ENCODE measurements at regions not wholly inside any gene's neighbourhood (a gene's known extent, or its start where the extent isn't known, plus 50 kb on each side); places are given as distances from the start of the nearest gene placed in this dataset.

DNA sequence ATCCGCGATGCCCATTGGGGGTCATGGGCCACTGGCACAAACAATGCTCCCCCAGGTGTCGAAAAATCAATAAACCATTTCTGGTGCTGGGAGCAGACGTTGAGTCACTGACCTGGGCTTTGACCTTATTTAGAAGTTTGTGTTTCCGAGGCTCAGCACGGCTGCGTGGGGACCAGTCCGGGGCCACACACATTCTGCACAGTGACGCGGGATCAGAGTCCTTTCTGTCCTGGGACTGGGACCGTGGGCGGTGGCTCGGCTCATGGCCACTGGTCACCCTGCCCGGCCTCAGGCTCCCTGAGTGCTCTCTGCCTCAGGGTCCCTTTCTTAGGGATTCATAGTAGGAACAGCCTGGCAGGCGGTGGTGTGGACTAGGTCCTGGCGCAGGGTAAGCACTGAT, 1266.0 kb downstream of the BRD1 start:
- TF ChIP-seq EZH2 (IDR thresholded peaks at IDR 0.05; ENCODE audit: insufficient read depth, poor library complexity, severe bottlenecking) (no peak), EZH2phosphoT487 (IDR thresholded peaks at IDR 0.05; ENCODE audit: insufficient read depth, low read depth) (no peak)
